Esophagus squamous epithelium (tissue), 4 donors: ENCODE measurements at regions not wholly inside any gene's neighbourhood (a gene's known extent, or its start where the extent isn't known, plus 50 kb on each side); places are given as distances from the start of the nearest gene placed in this dataset.

Source experiments
- POLR2A ChIP-seq, 4 donors: fragments of 450-650 bp; IDR thresholded peaks; one replicate each; pipeline ENCODE4 v1.6.1; 2017; ENCODE audit warnings: antibody characterized with exemption in 4 of 4, mild to moderate bottlenecking in 4 of 4, moderate library complexity in 3 of 4
- TF ChIP-seq, protein P1 (sequence below), 6 experiments: fragments of 450-650 bp in 4 of 6; fragments of 200-600 bp in 2 of 6; sonication (generic) in 2 of 6; IDR thresholded peaks; one replicate each; pipeline ENCODE4 v1.5.1; 2016 to 2019; ENCODE audit warnings: antibody characterized with exemption in 6 of 6, mild to moderate bottlenecking in 4 of 6, moderate library complexity in 4 of 6

DNA sequence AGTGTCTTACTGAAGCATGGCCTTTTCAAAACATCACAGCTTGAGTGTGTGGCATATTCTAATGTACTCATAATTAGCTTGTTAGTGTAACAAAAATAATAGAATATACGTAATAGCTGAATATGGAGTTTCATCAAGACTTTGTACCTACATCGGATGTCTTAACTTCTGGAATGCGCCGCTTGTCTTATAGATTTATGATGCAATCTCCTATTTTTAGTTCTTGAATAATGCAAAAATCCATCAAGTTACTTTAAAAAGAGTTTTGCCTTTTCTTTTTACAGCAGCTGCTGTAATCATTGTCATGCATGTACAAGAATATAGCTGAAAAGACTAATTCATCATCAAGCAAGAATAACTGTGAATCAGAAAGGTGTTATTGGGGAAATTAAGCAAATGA is 140.7 kb upstream of the SCN7A start:
- TF ChIP-seq, protein P1, sequence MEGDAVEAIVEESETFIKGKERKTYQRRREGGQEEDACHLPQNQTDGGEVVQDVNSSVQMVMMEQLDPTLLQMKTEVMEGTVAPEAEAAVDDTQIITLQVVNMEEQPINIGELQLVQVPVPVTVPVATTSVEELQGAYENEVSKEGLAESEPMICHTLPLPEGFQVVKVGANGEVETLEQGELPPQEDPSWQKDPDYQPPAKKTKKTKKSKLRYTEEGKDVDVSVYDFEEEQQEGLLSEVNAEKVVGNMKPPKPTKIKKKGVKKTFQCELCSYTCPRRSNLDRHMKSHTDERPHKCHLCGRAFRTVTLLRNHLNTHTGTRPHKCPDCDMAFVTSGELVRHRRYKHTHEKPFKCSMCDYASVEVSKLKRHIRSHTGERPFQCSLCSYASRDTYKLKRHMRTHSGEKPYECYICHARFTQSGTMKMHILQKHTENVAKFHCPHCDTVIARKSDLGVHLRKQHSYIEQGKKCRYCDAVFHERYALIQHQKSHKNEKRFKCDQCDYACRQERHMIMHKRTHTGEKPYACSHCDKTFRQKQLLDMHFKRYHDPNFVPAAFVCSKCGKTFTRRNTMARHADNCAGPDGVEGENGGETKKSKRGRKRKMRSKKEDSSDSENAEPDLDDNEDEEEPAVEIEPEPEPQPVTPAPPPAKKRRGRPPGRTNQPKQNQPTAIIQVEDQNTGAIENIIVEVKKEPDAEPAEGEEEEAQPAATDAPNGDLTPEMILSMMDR (IDR thresholded peaks at IDR 0.05) = no peak
- TF ChIP-seq POLR2A (IDR thresholded peaks at IDR 0.05) = no peak
